ENCODE measurements at regions not wholly inside any gene's neighbourhood (a gene's known extent, or its start where the extent isn't known, plus 50 kb on each side); places are given as distances from the start of the nearest gene placed in this dataset.

- TF ChIP-seq NFYA (IDR thresholded peaks at IDR 0.05; ENCODE audit: borderline replicate concordance, low read depth, low read length), result no peak
- TF ChIP-seq CUX1 (IDR thresholded peaks at IDR 0.05; ENCODE audit: insufficient replicate concordance, low read depth, low read length), result no peak
- no peak for TF ChIP-seq JUND (IDR thresholded peaks at IDR 0.05; ENCODE audit: low read depth, low read length)
- no peak for TF ChIP-seq BHLHE40 (IDR thresholded peaks at IDR 0.05; ENCODE audit: borderline replicate concordance in 1 of 2, low read depth in 2 of 2, low read length in 1 of 2)
- TF ChIP-seq RUNX3 (IDR thresholded peaks at IDR 0.05; ENCODE audit: low read length), result no peak
- no peak for TF ChIP-seq RAD51 (IDR thresholded peaks at IDR 0.05)
Measured at GRCh38 chr5:152185547-152186245, 219.4 kb downstream of the NMUR2 start (continued).

- POLR2A ChIA-PET, result no interaction called here
- intact Hi-C loops (cut with micrococcal nuclease; ENCODE audit: unreplicated experiment) (no loop called here), in situ Hi-C loops (cut with MboI) (no loop called here)
- FAIRE-seq, result no peak
- DNase-seq (ENCODE audit: low read depth, low spot score), result no peak
- SMC1A ChIA-PET (ENCODE audit: uncharacterized antibody, unreplicated experiment), result no interaction called here
- Histone ChIP-seq H3K36me3 (ENCODE audit: control insufficient read depth in 2 of 2, insufficient read depth in 2 of 2, low read length in 1 of 2) (no peaks in the 10 kb centered on the region), H3K79me2 (ENCODE audit: control insufficient read depth, insufficient read depth, low read length) (no peaks in the 10 kb centered on the region), H3K27ac (ENCODE audit: control insufficient read depth, insufficient read depth) (no peak overlapping the region), H3K4me2 (ENCODE audit: control insufficient read depth, insufficient read depth) (no peak overlapping the region), H3K9me3 (replicated peaks; ENCODE audit: control insufficient read depth, insufficient read depth, low read length) (no peaks in the 10 kb centered on the region; the same call in 2 of the 3 replicates), H4K20me1 (ENCODE audit: control insufficient read depth, insufficient read depth) (no peaks in the 10 kb centered on the region), H3K4me3 (no peak overlapping the region), H3K4me1 (ENCODE audit: control insufficient read depth, insufficient read depth, low read length) (no peaks in the 10 kb centered on the region), H3K9ac (ENCODE audit: control insufficient read depth, insufficient read depth, low read length) (no peak overlapping the region), H2AFZ (ENCODE audit: control insufficient read depth, low read depth, low read length) (no peak overlapping the region), H3K27me3 (replicated peaks in 1 of 2; ENCODE audit: control insufficient read depth in 2 of 2, insufficient read depth in 2 of 2, low read length in 1 of 2) (no peaks in the 10 kb centered on the region)
- no peak for ATAC-seq
- RAD21 ChIA-PET (ENCODE audit: unreplicated experiment), result no interaction called here
- CTCF ChIA-PET, result no interaction called here
- WGBS (ENCODE audit: insufficient coverage, insufficient replicate concordance, low lambda C conversion rate, missing lambda C conversion rate), result 35% methylated on average over 2 of the region's 2 CpGs
- no TSS peak for BruUV-seq (replicated peaks)
- TF ChIP-seq ZNF24 (IDR thresholded peaks at IDR 0.05) (no peak), PAX5 (IDR thresholded peaks at IDR 0.05; ENCODE audit: borderline replicate concordance, low read depth, low read length) (no peak), HSF1 (IDR thresholded peaks at IDR 0.05; ENCODE audit: low read depth, low read length) (no peak), TCF7 (IDR thresholded peaks at IDR 0.05; ENCODE audit: borderline replicate concordance) (no peak), MXI1 (IDR thresholded peaks at IDR 0.05; ENCODE audit: low read depth, low read length) (no peak), BACH1 (IDR thresholded peaks at IDR 0.05; ENCODE audit: borderline replicate concordance) (no peak), CHD4 (IDR thresholded peaks at IDR 0.05) (no peak), IRF4 (IDR thresholded peaks at IDR 0.05; ENCODE audit: low read depth, low read length) (no peak), POU2F2 (IDR thresholded peaks at IDR 0.05; ENCODE audit: borderline replicate concordance, low read depth, low read length) (no peak)
Measured at GRCh38 chr5:152184266-152184665, 220.8 kb downstream of the NMUR2 start.
